Fibroblast of lung (primary cell): ENCODE measurements at regions not wholly inside any gene's neighbourhood (a gene's known extent, or its start where the extent isn't known, plus 50 kb on each side); places are given as distances from the start of the nearest gene placed in this dataset.

Experiments used
- EZH2 ChIP-seq: IDR thresholded peaks from 2 replicates; pipeline ENCODE4 v1.5.1; 2012; ENCODE audit warnings: low read length, control low read depth, mild to moderate bottlenecking; ENCODE audit errors: missing control alignments
- TF ChIP-seq, protein P1 (sequence below), 2 donors: IDR thresholded peaks in 1 of 2; conservative IDR thresholded peaks in 1 of 2; 1 replicate in 1 of 2; 2 replicates in 1 of 2; pipeline ENCODE4 v1.5.1; 2011 to 2012; ENCODE audit warnings: low read length in 2 of 2, control low read depth in 1 of 2, inconsistent platforms in 1 of 2, low read depth in 1 of 2, mild to moderate bottlenecking in 1 of 2

DNA sequence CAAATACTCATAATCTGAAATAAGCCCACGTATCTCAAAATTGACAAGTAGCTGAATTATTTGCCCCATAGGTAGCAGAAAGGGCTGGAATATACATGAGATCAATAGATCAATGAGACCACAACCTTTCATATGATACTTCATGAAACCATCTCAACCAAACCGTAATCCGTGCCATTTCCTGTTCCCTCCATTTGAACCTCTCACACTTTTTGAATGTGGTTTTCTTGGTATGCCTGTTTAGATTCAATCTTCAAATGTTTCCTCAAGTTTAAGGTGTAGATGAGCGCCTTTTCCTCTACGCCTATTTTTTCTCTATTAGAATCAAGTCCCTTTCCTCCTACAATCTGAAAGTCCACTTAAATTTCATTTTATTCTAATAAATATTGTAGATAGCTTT is 805.5 kb downstream of the EFNA5 start:
- TF ChIP-seq, protein P1, sequence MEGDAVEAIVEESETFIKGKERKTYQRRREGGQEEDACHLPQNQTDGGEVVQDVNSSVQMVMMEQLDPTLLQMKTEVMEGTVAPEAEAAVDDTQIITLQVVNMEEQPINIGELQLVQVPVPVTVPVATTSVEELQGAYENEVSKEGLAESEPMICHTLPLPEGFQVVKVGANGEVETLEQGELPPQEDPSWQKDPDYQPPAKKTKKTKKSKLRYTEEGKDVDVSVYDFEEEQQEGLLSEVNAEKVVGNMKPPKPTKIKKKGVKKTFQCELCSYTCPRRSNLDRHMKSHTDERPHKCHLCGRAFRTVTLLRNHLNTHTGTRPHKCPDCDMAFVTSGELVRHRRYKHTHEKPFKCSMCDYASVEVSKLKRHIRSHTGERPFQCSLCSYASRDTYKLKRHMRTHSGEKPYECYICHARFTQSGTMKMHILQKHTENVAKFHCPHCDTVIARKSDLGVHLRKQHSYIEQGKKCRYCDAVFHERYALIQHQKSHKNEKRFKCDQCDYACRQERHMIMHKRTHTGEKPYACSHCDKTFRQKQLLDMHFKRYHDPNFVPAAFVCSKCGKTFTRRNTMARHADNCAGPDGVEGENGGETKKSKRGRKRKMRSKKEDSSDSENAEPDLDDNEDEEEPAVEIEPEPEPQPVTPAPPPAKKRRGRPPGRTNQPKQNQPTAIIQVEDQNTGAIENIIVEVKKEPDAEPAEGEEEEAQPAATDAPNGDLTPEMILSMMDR (conservative IDR thresholded peaks at IDR 0.05 in 1 of 2, IDR thresholded peaks at IDR 0.05 in 1 of 2; ENCODE audit: low read depth in 1 of 2, low read length in 2 of 2): no peak
- no peak for TF ChIP-seq EZH2
